Thoracic aorta (tissue), 2 donors: ENCODE measurements at regions not wholly inside any gene's neighbourhood (a gene's known extent, or its start where the extent isn't known, plus 50 kb on each side); places are given as distances from the start of the nearest gene placed in this dataset.

Experiments used
- ATAC-seq: fragments of 150-250 bp; one replicate; pipeline ENCODE4 v1.8.0; 2017; ENCODE audit warnings: low read depth; ENCODE audit not compliant: insufficient number of reproducible peaks, low FRiP score
- DNase-seq: peaks from one replicate; pipeline ENCODE4 v3.0.0-alpha.2; 2020; ENCODE audit warnings: low spot score
- H3K27ac ChIP-seq, 2 donors: fragments of 200-600 bp; sonication (generic); 1 replicate in 1 of 2; 2 replicates in 1 of 2; pipeline ENCODE4 v1.5.1; 2016; ENCODE audit warnings: mild to moderate bottlenecking in 2 of 2, moderate library complexity in 2 of 2
- H3K27me3 ChIP-seq: fragments of 200-600 bp; sonication (generic); replicated peaks from 2 replicates; pipeline ENCODE4 v1.6.0; 2016; ENCODE audit warnings: mild to moderate bottlenecking; ENCODE audit not compliant: insufficient read depth
- H3K36me3 ChIP-seq: fragments of 200-600 bp; sonication (generic); one replicate; pipeline ENCODE4 v1.5.1; 2016
- H3K4me1 ChIP-seq, 2 donors: fragments of 200-600 bp; sonication (generic); 1 replicate in 1 of 2; 2 replicates in 1 of 2; pipeline versions ENCODE4 v1.5.1 to v1.6.0; 2016; ENCODE audit warnings: low read depth in 2 of 2, mild to moderate bottlenecking in 1 of 2; ENCODE audit not compliant: control insufficient read depth in 1 of 2
- H3K4me3 ChIP-seq: fragments of 200-600 bp; sonication (generic); 2 replicates; pipeline ENCODE4 v1.5.1; 2016; ENCODE audit warnings: mild to moderate bottlenecking
- H3K9me3 ChIP-seq: fragments of 200-600 bp; sonication (generic); 2 replicates; pipeline ENCODE4 v1.5.1; 2016
- CTCF ChIP-seq: fragments of 200-600 bp; sonication (generic); IDR thresholded peaks from one replicate; pipeline ENCODE4 v1.5.1; 2019; ENCODE audit warnings: antibody characterized with exemption

- H3K27me3 ChIP-seq, result no peaks in the 10 kb centered on the region
- no peaks in the 10 kb centered on the region for H3K9me3 ChIP-seq
- H3K4me3 ChIP-seq, result no peak overlapping the region
- H3K4me1 ChIP-seq, result peaks cover 0 to 10% of the 10 kb centered on the region in 2 donors
- H3K36me3 ChIP-seq, result no peaks in the 10 kb centered on the region
- H3K27ac ChIP-seq, result no peak overlapping the region
- ATAC-seq (no peak), DNase-seq (no peak)
- no peak for TF ChIP-seq CTCF
Observed at GRCh38 chr4:183801457-183802165, 103.5 kb upstream of the STOX2 start.

- Histone ChIP-seq H3K27ac (no peak overlapping the region), H3K4me1 (no peaks in the 10 kb centered on the region), H3K36me3 (no peaks in the 10 kb centered on the region), H3K9me3 (no peaks in the 10 kb centered on the region), H3K27me3 (no peaks in the 10 kb centered on the region), H3K4me3 (no peak overlapping the region)
- TF ChIP-seq CTCF, result no peak
- no peak for DNase-seq
- no peak for ATAC-seq
Observed at GRCh38 chr4:183806341-183806740, 98.8 kb upstream of the STOX2 start.

GRCh38 chr4:183807420-183808096 is 97.5 kb upstream of the STOX2 start:
- no peak for TF ChIP-seq CTCF
- Histone ChIP-seq H3K27me3 (no peaks in the 10 kb centered on the region), H3K36me3 (no peaks in the 10 kb centered on the region), H3K27ac (no peak overlapping the region), H3K4me1 (no peaks in the 10 kb centered on the region), H3K9me3 (no peaks in the 10 kb centered on the region), H3K4me3 (no peak overlapping the region)
- no peak for DNase-seq
- ATAC-seq, result no peak

GRCh38 chr4:183808097-183808456 is 97.0 kb upstream of the STOX2 start:
- ATAC-seq, result no peak
- Histone ChIP-seq H3K4me1 (no peaks in the 10 kb centered on the region), H3K4me3 (no peak overlapping the region), H3K27me3 (no peaks in the 10 kb centered on the region), H3K27ac (no peak overlapping the region), H3K36me3 (no peaks in the 10 kb centered on the region), H3K9me3 (no peaks in the 10 kb centered on the region)
- DNase-seq, result no peak
- no peak for TF ChIP-seq CTCF

- H3K27me3 ChIP-seq, result no peaks in the 10 kb centered on the region
- H3K36me3 ChIP-seq, result no peaks in the 10 kb centered on the region
- no peaks in the 10 kb centered on the region for H3K4me1 ChIP-seq
- no peak overlapping the region for H3K27ac ChIP-seq
- no peaks in the 10 kb centered on the region for H3K9me3 ChIP-seq
- H3K4me3 ChIP-seq, result no peak overlapping the region
- DNase-seq (no peak), ATAC-seq (no peak)
- no peak for TF ChIP-seq CTCF
Observed at GRCh38 chr4:183812567-183812966, 92.5 kb upstream of the STOX2 start.
